GM20431 (cell line): ENCODE measurements at regions not wholly inside any gene's neighbourhood (a gene's known extent, or its start where the extent isn't known, plus 50 kb on each side); places are given as distances from the start of the nearest gene placed in this dataset.
"Not testable (repeated sequence)": the region's sequence is repeated elsewhere in the genome, so short reads cannot be mapped to it uniquely, and the experiment has no call there.

Source experiments
- in situ Hi-C: fragments of 300-500 bp; cut with MseI, MboI; formaldehyde crosslinking; loops from one replicate; pipeline ENCODE4 v1.15.0; 2020; ENCODE audit warnings: low sequenced_read_pairs; ENCODE audit not compliant: unreplicated experiment

DNA sequence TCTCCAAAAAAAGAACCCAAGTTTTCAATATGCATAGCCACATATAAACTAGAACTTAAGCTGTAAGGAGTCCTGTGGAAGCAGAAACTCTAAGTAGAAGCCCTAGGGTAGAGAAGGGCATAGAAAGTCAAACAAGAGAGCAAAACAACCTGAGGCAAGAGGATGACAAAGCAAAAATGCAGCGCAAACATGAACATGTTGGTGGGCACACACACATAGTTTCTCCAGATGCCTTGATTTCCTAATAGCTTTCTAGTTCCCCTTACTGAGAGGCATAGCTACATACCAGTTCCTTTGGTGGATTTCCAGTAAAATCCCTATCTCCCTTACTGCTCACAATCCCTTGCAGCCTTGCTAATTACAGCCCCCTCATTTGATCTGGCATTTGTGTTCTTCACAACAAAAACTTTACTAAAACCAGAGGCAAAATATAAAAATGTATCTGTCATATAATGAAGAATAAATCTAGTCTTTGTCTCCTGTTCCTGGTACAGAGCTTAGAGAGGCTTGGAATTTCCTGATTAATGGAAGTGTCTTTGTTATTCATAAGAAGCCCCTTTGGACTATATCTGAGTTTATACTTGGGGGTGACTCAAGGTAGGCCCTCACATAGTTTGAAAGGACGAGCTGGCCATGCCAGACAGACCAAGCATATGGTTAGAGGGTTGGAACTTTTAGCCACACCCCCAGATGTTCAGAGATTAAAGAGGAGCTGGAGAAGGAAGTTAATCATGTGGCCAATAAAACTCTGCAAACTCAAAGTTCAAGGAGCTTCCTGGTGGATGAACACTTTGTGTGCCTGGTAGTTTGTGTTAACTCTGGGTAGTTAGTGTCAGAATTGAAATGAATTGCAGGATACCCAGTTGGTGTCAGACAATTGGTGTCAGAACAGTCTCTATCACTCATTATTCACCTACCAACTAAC lies 52.7 kb upstream of the ZCCHC13 start:
- in situ Hi-C loops = no loop called here

DNA sequence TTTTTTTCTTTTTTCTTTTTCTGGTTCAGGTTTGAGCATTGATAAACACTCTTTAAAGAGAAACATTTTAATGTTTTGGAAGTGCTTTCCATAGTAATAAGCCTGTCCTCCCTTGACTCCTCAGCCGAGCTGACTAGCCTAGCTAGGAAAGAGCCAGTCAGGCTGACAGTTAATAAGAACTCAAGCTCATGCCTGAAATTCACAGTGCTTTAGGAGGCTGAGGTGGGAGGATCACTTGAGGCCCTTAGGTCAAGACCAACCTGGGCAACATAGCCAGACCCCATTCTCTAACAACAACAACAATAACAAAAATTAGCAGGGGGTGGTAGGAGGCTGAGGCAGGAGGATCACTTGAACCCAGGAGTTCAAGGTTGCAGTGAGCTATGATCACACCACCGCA lies 53.4 kb upstream of the ZCCHC13 start:
- in situ Hi-C loops = no loop called here

DNA sequence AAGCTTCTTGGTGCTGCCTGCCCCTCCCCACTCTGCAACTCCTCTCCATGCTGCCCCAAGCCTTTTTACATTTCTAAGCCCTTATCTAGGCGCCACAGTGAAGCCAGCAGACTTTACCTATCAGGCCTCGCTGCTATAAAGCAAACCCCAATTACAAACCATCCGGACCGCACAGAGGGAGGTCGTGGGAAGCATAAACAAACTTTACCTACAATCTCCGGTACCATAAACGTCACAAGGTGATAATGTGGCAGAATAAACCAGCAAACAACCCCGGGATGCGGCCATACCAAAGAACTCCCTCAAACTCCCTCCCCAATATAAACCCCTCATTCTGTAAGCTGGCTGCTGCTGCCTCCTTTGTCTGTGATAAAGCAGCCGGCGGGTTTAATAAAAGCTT lies 54.0 kb upstream of the ZCCHC13 start:
- in situ Hi-C loops = no loop called here

DNA sequence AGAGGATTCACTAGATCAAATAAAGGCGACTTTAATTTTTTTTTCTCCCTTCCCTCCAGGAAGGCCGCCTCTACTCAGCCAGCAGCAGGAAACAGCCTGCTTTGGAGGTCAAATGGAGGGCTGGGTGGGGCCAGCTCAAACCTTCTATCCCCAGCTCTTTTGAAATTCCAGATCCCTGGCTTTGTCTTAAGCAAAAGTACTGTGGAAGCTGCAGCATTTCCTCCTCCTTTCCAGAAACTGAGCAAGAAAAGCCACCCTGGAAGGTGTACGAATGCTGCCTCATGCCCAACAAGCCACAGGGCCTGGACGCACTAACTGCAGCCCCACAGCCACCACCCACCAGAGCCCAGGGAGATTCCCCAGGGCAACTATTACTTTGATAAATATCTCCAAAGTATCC lies 55.1 kb upstream of the ZCCHC13 start:
- in situ Hi-C loops = no loop called here

DNA sequence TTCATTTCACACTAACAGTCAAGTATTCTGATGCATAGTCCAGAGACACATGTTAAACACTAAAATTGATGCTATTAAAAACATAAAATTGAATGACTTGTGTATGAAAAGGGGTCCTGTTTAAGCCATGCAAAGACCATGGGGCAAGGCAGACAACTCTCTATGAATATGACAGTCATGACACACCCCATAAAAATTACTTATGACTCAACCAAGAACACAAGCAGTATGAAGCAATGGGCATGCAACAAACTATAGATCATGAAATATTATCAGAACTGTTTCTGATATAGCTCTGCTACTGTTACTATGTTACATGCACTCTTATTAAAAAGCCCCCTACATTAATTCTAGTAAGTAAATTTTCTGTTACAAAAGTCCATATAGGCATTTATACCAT lies 57.5 kb upstream of the ZCCHC13 start:
- in situ Hi-C loops = no loop called here

DNA sequence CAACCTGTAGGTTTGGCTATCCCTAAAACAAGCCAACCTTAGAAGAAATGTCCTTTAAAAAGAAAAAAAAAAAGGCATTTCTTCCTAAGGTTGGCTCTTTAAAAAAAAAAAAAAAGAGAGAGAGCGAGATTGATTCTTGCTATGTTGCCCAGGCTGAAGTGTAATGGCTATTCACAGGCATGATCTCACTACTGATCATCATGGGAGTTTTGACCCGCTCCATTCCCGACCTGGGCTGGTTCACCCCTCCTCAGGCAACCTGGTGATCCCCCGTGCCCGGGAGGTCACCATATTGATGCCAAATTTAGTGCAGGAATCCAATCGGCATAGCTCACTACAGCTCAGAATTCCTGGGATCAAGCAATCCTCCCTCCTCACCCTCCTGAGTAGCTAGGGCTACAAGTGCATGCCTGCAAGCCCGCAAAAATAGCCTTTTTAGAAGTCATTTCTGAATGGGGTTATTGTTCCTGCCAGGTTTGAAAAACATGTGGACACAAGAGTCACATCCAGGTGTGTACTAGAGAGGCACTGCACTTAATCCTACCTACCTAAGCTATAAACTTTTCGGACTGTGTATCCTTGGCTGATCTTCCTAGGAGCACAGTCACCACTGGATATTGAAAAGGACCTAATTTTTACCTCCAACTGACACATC lies 61.4 kb upstream of the ZCCHC13 start:
- in situ Hi-C loops = no loop called here

DNA sequence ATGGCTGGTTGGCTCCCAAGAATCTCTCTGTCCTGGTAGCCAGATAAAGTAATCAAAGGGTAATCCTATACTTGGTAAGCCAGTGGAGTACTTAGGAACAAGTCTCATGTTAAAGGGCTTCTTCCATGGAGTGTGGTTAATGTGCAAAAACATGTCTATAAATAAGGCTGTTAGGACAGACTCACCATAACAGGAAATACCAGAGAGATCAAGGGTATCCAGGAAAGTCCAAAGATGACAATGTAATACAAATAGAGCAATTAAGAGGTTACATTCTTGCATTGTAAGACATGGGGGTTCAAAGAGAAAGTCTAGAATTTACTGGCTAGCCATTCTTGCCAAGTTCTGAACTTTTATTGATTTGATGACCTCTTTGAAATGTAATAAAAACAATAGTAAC lies 61.9 kb upstream of the ZCCHC13 start:
- in situ Hi-C loops = no loop called here

DNA sequence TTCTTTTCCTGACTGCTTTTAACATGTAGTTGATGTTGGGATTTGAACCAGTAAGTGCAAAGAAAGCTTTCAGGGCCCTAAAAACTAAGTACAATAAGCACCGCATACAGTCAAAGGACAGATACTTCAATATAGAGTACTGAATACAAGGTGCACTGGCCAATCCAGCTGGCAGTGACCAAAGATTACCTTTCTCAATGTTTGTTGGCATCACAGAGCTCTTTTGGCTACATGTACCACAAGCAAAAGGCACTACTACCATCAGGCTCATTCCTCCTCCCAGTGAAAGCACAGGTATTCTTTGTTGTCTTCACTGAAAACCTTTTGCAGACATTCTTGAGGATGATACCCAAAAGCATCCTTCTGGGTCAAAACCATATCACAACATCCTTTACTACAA lies 65.2 kb upstream of the ZCCHC13 start:
- in situ Hi-C loops = no loop called here

DNA sequence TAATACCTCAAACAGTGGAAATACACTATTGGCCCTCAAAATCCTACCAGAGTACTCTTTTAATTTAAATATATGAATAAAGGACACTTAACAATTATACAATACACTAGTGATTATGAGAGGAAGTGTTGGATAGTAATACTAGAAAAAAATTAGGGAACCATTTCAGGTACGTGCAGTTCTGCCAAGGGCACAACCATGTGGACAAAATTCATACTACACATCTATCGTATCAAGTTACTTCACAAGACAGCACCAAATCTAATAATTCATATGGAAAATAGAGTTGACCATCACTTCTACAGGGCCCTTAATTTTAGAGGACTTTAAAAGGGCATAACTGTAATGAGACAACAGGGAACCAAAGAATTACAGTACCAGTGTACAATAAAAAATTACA lies 69.2 kb upstream of the ZCCHC13 start:
- in situ Hi-C loops = no loop called here

DNA sequence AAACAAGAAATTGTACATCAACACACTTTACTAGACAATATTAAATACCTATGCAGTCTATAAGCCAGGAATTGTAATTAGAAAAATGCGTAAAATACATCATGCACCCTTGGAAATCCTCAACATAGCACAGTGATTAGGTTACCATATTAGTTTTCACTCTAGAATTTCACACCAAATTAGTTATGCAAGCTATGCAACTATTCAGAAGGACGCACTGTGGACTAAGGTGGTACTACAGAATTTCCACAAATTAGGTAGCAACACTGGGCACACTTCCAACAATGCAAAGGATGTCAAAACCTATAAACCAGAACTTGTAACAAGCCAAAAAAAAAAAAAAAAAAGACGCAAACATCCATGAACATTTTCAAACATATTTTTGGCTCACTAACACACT lies 71.1 kb upstream of the ZCCHC13 start:
- in situ Hi-C loops = no loop called here

DNA sequence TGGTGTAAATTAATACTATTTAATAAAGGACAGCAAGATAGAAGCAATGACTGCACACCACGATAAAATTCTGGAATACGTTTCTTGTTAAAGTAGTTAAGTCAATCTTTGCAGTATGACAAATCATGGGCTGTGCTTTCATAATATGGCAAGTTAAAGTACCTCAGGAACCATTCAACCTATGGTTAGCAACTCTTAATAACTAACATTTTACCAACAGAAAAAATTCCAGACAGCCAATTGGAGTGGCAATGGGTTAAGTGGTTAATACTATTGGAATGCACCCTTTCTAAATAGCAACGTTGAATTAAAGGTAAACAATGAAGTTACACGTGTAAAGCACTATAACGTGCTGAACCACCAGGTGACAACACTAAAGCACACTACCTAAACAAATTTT lies 72.4 kb upstream of the ZCCHC13 start:
- in situ Hi-C loops = no loop called here

DNA sequence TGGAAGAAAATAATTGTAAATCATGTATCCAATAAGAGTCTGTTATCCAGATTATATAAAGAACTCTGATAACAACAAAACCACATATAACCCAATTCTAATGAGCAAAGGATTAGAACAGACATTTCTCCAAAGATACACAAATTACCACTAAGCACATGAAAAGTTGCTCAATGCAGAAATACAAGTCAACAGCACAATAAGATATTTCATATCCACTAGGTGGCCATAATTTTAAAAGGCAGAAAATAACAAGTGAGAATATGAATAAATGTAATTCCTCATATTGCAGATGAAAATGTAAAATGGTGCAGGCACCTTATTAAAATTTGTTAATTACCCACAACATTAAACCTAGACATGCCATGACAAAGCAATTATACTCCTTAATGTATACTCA lies 73.9 kb upstream of the ZCCHC13 start:
- in situ Hi-C loops = no loop called here

DNA sequence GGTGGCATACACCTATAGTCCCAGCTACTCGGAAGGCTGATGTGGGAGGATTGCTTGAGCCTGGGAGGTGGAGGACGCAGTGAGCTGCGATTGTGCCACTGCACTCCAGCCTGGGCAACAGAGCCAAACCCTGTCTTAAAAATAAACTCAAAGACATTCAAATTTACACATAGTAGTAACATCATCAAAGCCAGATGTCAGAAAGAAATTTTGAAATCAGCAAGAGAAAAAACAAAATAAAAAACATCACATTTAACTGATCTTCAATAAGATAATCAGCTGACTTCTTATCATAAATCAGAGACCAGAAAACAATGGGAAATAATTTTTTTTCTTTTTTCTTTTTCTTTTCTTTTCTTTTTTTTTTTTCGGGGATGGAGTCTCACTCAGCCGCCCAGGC lies 78.9 kb upstream of the ZCCHC13 start:
- in situ Hi-C loops = no loop called here

DNA sequence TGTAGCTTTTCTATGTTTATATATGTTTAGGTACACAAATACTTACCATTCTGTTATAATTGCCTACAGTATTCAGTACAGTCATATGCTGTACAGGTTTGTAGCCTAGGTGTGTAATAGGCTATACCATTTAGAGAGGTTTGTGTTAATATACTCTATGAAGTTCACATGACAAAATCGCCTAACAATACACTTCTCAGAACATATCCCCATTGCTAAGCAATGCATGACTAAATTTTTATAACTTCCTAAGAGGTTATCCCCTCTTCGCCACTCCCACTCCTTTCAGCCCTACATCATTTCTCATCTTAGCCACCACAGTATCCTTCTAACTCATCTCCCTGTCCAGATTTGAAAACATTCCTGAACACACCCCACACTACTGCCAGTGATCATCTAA lies 83.7 kb upstream of the ZCCHC13 start:
- in situ Hi-C loops = no loop called here

DNA sequence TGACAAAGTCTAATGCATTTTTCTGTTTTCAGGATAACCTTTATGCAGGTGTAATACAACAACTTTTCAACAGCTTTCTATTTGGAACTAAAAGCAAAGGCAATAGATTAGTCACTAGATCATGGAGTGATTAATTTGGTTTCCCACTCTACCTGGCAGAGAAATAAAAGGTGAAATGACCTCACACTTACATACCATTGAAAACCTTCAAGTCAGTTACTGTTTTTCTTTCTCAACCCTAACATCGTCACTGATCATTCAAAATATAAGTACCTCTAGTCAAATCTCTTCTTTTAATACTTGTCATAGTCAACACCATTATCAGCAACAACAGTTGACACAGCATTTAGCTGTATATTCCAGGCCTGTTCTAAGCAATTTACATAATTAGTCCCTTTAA lies 85.1 kb upstream of the ZCCHC13 start:
- in situ Hi-C loops = no loop called here

DNA sequence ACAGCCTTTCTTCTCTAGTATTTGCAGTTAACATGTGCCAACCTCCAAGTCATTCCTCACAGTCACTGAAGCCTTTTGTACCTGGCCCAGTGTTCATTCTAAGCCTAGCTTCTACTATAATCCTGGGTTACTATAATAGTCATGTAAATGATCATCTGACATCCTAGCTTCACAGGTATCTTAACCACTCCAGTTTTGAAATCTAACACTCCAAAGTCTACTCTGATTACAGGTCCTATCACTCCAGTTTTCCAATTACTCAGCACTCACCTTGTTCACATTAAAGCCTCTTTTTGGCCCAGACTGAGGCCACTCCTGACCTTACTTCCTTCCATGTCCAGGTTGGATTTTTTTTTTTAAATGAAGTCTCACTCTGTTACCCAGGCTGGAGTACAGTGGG lies 87.6 kb upstream of the ZCCHC13 start:
- in situ Hi-C loops = no loop called here

DNA sequence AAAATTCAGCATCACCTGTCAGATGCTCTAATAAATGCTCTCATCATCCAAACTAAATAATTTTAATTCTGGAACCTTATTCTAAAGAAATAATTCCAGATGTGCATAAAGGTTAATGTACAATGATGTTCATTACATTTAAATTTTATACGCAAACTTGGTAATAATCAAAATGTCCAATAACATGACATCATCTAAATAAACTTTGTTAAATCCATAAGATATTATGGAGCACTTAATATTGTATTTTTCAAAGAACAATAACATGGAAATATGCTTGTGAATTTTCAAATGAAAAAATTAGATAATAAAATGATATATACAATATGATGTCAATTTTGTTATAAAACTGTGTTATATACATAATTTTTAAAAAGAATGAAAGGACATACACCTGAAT lies 92.1 kb upstream of the ZCCHC13 start:
- in situ Hi-C loops = no loop called here

DNA sequence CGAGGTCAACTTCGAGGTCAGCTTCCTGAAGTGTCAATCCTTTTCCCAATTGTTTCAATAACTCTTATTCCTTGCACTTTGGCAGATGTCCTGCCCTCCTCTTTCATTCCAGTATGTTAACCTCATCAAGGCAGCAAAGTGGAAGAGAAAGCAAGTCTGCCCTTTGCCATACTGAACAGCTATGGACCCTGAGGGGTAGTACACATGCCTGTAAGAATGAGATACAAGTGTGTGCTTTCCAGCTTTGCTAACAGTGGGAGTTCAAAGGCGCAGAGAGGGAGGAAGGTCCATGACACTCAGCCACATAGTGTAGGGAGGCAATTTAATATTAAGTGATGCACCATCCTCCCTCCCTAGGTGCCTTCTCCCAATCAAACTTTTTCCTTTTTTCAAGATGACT lies 96.4 kb upstream of the ZCCHC13 start:
- in situ Hi-C loops = no loop called here

DNA sequence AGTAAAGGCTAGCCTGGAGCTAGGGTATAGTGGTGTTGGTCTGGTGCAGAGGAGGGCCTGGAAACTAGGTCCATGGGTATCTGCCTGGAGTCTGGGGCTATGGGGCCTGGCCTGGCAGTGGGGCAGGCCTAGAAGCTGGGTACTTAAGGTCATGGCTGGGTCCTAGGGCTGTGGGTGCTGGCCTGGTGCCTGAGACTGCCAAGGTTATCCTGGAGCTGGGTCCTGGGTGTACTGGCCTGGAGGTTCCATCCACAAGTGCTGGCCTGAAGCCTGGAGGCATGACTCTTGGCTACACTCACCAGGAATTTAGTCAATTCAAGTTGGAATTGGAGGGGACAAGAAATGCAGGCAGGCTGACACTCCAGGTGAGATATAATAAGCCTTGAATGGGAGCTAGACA lies 108.4 kb upstream of the ZCCHC13 start:
- in situ Hi-C loops = no loop called here

DNA sequence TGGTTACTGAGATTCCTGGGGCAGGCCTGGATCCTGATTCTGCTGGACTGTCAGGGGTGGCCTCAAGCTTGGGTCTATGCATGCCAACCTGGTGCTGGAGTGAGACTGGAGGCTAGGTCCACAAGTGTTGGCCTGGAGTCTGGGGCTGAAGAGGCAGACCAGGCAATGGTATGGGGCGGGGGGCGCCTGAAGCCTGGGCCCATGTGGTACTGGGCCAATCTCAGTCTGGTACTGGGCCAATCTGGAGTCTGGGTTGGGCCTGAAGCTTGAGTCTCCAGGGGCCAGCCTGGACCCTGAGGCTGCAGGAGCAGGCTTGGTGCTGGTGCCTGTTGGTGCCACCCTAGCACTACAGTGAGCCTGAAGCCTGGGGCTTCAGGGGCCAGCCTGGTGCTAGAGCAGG lies 108.9 kb upstream of the ZCCHC13 start:
- in situ Hi-C loops = no loop called here

DNA sequence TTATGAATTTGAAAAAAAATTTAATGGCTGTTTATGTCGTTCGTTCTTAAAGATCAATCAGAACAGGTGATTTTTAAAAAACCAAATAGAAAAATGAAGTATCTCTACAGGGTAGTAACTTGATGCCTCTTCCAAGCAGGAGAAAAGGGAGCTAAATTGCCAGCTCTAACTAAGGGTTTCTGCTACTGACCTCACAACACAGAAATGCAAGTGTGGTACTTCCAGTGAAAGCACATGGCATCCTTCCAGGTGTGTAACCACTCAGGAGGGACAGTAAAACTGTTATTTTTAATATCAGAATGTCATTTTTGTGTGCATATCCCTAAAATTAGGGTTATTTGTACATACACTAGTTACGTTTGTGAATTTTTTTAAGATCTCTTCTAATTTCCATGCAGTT lies 116.8 kb upstream of the ZCCHC13 start:
- in situ Hi-C loops = no loop called here

DNA sequence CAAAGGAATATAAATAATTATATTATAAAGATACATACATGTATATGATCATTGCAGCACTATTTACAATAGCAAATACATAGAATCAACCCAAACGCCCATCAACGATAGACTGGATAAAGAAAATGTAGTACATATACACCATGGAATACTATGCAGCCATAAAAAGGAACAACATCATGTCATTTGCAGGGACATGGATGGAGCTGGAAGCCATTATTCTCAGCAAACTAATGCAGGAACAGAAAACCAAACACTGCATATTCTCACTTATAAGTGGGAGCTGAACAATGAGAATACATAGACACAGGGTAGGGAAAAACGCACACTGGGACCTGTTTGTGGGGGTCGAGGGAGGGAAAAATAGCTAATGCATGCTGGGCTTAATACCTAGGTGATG lies 120.9 kb upstream of the ZCCHC13 start:
- in situ Hi-C loops = not testable (repeated sequence)
